IMR-90 (cell line): ENCODE measurements at regions not wholly inside any gene's neighbourhood (a gene's known extent, or its start where the extent isn't known, plus 50 kb on each side); places are given as distances from the start of the nearest gene placed in this dataset.

Experiments
- ATAC-seq: fragments of 200-7000 bp; cut with Tn5 transposase; 2 replicates; pipeline ENCODE4 v1.9.1; 2020; ENCODE audit warnings: low read depth, mild to moderate bottlenecking, moderate library complexity
- BruUV-seq: library from RNA; stranded (reverse); fragments of 400-500 nt; replicated peaks from 2 replicates; lab custom pipeline; 2021; lab: Mats Ljungman, UMichigan
- CTCF ChIA-PET: fragments of 300-600 bp; formaldehyde crosslinking; extraction: SDS; loops from one replicate; lab custom pipeline; 2021; ENCODE audit warnings: antibody characterized with exemption; lab: Yijun Ruan, JAX
- POLR2A ChIA-PET: fragments of 300-600 bp; sonication (Branson Sonifier 250); formaldehyde crosslinking; loops from one replicate; lab custom pipeline; 2022; ENCODE audit warnings: antibody characterized with exemption; ENCODE audit not compliant: unreplicated experiment; lab: Charles Lee
- DNase-seq: peaks from one replicate; pipeline ENCODE4 v3.0.0; 2013
- H2AFZ ChIP-seq: replicated peaks from 2 replicates; pipeline ENCODE3; 2013; ENCODE audit warnings: low read length, mild to moderate bottlenecking; ENCODE audit not compliant: poor library complexity
- H2AK5ac ChIP-seq: 2 replicates; pipeline ENCODE4 v1.6.1; 2013; ENCODE audit warnings: low read depth, low read length, inconsistent platforms
- H2AK9ac ChIP-seq: replicated peaks from 2 replicates; pipeline ENCODE3; 2013; ENCODE audit warnings: mild to moderate bottlenecking, low read depth, low read length, moderate library complexity; ENCODE audit not compliant: poor library complexity
- H2BK120ac ChIP-seq: 2 replicates; pipeline ENCODE4 v1.6.1; 2013; ENCODE audit warnings: low read depth, low read length, inconsistent platforms
- H2BK15ac ChIP-seq: 3 replicates; pipeline ENCODE4 v1.6.1; 2013; ENCODE audit warnings: low read depth, low read length, inconsistent platforms
- H2BK20ac ChIP-seq: 2 replicates; pipeline ENCODE4 v1.6.1; 2013; ENCODE audit warnings: low read depth, mild to moderate bottlenecking, inconsistent platforms, low read length, moderate library complexity
- H2BK5ac ChIP-seq: 2 replicates; pipeline ENCODE4 v1.6.1; 2013; ENCODE audit warnings: mild to moderate bottlenecking, low read depth, low read length, inconsistent platforms; ENCODE audit not compliant: poor library complexity, severe bottlenecking
- H3K14ac ChIP-seq: replicated peaks from 2 replicates; pipeline ENCODE4 v1.6.1; 2013; ENCODE audit warnings: low read depth, low read length, inconsistent platforms
- H3K18ac ChIP-seq: 2 replicates; pipeline ENCODE4 v1.6.1; 2013; ENCODE audit warnings: low read depth, low read length, control low read depth
- H3K23ac ChIP-seq: 2 replicates; pipeline ENCODE4 v1.6.1; 2013; ENCODE audit warnings: low read depth, low read length, inconsistent platforms
- H3K27ac ChIP-seq: 2 replicates; pipeline ENCODE4 v1.5.1; 2013; ENCODE audit warnings: mild to moderate bottlenecking, control low read depth, low read length; ENCODE audit not compliant: insufficient read depth
- H3K27me3 ChIP-seq: 2 replicates; pipeline ENCODE4 v1.6.1; 2013; ENCODE audit warnings: low read length; ENCODE audit not compliant: control insufficient read depth, insufficient read depth
- H3K36me3 ChIP-seq: 2 replicates; pipeline ENCODE4 v1.6.1; 2013; ENCODE audit warnings: low read length, mixed read lengths; ENCODE audit not compliant: control insufficient read depth, insufficient read depth
- H3K4ac ChIP-seq: 2 replicates; pipeline ENCODE4 v1.6.1; 2013; ENCODE audit warnings: low read depth, low read length, inconsistent platforms
- H3K4me1 ChIP-seq: 2 replicates; pipeline ENCODE4 v1.6.1; 2013; ENCODE audit warnings: low read length, mixed read lengths; ENCODE audit not compliant: control insufficient read depth, insufficient read depth
- H3K4me2 ChIP-seq: 2 replicates; pipeline ENCODE4 v1.6.1; 2013; ENCODE audit warnings: low read depth, mild to moderate bottlenecking, control low read depth, low read length, moderate library complexity
- H3K4me3 ChIP-seq: 2 replicates; pipeline ENCODE4 v1.5.1; 2013; ENCODE audit warnings: low read depth, mild to moderate bottlenecking, control low read depth, low read length, moderate library complexity; ENCODE audit not compliant: insufficient read depth
- H3K56ac ChIP-seq: 2 replicates; pipeline ENCODE4 v1.6.1; 2013; ENCODE audit warnings: low read length, inconsistent platforms; ENCODE audit not compliant: insufficient read depth; ENCODE audit errors: extremely low read depth
- H3K79me1 ChIP-seq, 2 experiments: 2 replicates each; pipeline ENCODE4 v1.6.1; 2013; ENCODE audit warnings: low read length in 2 of 2, inconsistent platforms in 1 of 2, low read depth in 1 of 2
- H3K9ac ChIP-seq: 2 replicates; pipeline ENCODE4 v1.6.1; 2013; ENCODE audit warnings: low read depth, low read length, control low read depth
- H3K9me1 ChIP-seq: 2 replicates; pipeline ENCODE4 v1.6.1; 2013; ENCODE audit warnings: low read length, inconsistent platforms; ENCODE audit not compliant: insufficient read depth
- H3K9me3 ChIP-seq: 2 replicates; pipeline ENCODE4 v1.6.1; 2013; ENCODE audit warnings: low read length; ENCODE audit not compliant: control insufficient read depth, insufficient read depth
- H4K20me1 ChIP-seq: 2 replicates; pipeline ENCODE4 v1.6.1; 2013; ENCODE audit warnings: low read length, inconsistent platforms; ENCODE audit not compliant: insufficient read depth
- H4K5ac ChIP-seq: 2 replicates; pipeline ENCODE4 v1.6.1; 2013; ENCODE audit warnings: mild to moderate bottlenecking, low read depth, low read length, control low read depth
- H4K8ac ChIP-seq, 2 experiments: 2 replicates each; pipeline ENCODE4 v1.6.1; 2013; ENCODE audit warnings: low read depth in 2 of 2, low read length in 2 of 2, control low read depth in 1 of 2, inconsistent platforms in 1 of 2
- H4K91ac ChIP-seq: 2 replicates; pipeline ENCODE4 v1.6.1; 2013; ENCODE audit warnings: low read depth, low read length, inconsistent platforms; ENCODE audit not compliant: insufficient read depth
- CEBPB ChIP-seq: IDR thresholded peaks from 2 replicates; pipeline ENCODE4 v1.6.1; 2012; ENCODE audit warnings: low read depth, low read length, improper control_type of control experiment
- CHD1 ChIP-seq: IDR thresholded peaks from 2 replicates; pipeline ENCODE4 v1.6.1; 2012; ENCODE audit warnings: low read depth, low read length, improper control_type of control experiment
- FOS ChIP-seq: fragments of 150-350 bp; IDR thresholded peaks from 2 replicates; pipeline ENCODE4 v1.6.1; 2016; ENCODE audit warnings: low read depth, low read length
- WGBS, 2 experiments: methylation state at CpG; one replicate each; pipeline versions ENCODE4 v1.1.5 to v1.1.7; 2013; ENCODE audit warnings: missing lambda C conversion rate in 2 of 2; ENCODE audit not compliant: insufficient read length in 1 of 2; ENCODE audit errors: extremely low coverage in 2 of 2; 5-methylcytosine and 5-hydroxymethylcytosine counted together
- dilution Hi-C: fragments of 300-500 bp; cut with HindIII; formaldehyde crosslinking; loops from one replicate; pipeline ENCODE4 v1.14.3; 2018; ENCODE audit warnings: low sequenced_read_pairs; ENCODE audit not compliant: unreplicated experiment
- in situ Hi-C: fragments of 300-500 bp; cut with MboI; formaldehyde crosslinking; loops from 3 replicates; pipeline ENCODE4 v1.14.3; 2019; ENCODE audit warnings: low sequenced_read_pairs, inconsistent platforms, mixed read lengths
- intact Hi-C: fragments of 100-400 bp; cut with micrococcal nuclease; formaldehyde crosslinking; loops from 2 replicates; pipeline ENCODE4 v1.10.0; 2022

DNA sequence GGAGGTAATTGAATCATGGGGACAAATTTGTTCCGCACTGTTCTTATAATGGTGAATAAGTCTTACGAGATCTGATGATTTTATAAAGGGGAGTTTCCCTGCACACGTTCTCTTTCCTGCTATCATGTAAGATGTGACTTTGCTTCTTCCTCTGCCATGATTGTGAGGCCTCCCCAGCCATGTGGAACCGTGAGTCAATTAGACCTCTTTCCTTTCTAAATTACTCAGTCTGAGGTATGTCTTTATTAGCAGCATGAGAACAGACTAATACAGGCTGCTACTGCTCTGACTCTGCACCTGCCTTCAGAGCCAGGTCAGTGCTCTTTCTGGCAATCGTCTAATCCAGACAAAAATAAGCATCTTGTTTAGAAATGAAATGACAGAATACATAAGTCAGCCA is 479.2 kb upstream of the TUSC1 start:
- no peak for TF ChIP-seq CEBPB
- TF ChIP-seq CHD1: no peak
- TF ChIP-seq FOS: no peak

More for the DNA sequence above, 479.2 kb upstream of the TUSC1 start:
- Histone ChIP-seq H3K4ac (no peak overlapping the region), H3K9ac (no peak overlapping the region), H3K9me1 (no peaks in the 10 kb centered on the region), H3K79me1 (no peaks in the 10 kb centered on the region), H2AFZ (no peak overlapping the region), H3K14ac (no peak overlapping the region), H3K23ac (no peak overlapping the region), H2BK120ac (no peak overlapping the region), H3K4me3 (no peak overlapping the region), H2AK9ac (no peak overlapping the region), H4K20me1 (no peaks in the 10 kb centered on the region), H2BK20ac (no peak overlapping the region), H2AK5ac (no peak overlapping the region), H2BK15ac (no peak overlapping the region), H3K27ac (no peak overlapping the region), H3K36me3 (no peaks in the 10 kb centered on the region), H4K91ac (no peak overlapping the region), H4K8ac (no peak overlapping the region), H3K56ac (no peak overlapping the region), H3K9me3 (no peaks in the 10 kb centered on the region), H2BK5ac (no peak overlapping the region), H3K18ac (no peak overlapping the region), H3K4me2 (no peak overlapping the region), H4K5ac (no peak overlapping the region; the same call in 1 of the 2 replicates), H3K27me3 (no peaks in the 10 kb centered on the region), H3K4me1 (peaks cover 3% of the 10 kb centered on the region; the same call in 1 of the 2 replicates)
- dilution Hi-C loops: no loop called here
- CTCF ChIA-PET: interaction anchor here (1.0 kb wide), 1 partner anchor 9 kb away, joined by 3 read pairs; no protein-coding TSS in a partner anchor
- ATAC-seq (no peak), DNase-seq (no peak)
- POLR2A ChIA-PET: no interaction called here
- no TSS peak for BruUV-seq
- in situ Hi-C loops: loop anchor here (10.0 kb wide), 1 partner anchor 63 kb away; no protein-coding TSS in a partner anchor
- no CpG with 5 or more reads among the region's 5 CpGs for WGBS, 2 experiments
- intact Hi-C loops: no loop called here
